NCI-H1105 treated with DMSO at 0.1 percent for 48 hours (cell line): ENCODE measurements at regions not wholly inside any gene's neighbourhood (a gene's known extent, or its start where the extent isn't known, plus 50 kb on each side); places are given as distances from the start of the nearest gene placed in this dataset.
A peak's percentile ranks its signal among the peaks of the same experiment; 100 is the strongest.

ENCODE experiments used
- DNase-seq: peaks from one replicate; lab custom pipeline; 2025; lab: John Stamatoyannopoulos, UW

DNA sequence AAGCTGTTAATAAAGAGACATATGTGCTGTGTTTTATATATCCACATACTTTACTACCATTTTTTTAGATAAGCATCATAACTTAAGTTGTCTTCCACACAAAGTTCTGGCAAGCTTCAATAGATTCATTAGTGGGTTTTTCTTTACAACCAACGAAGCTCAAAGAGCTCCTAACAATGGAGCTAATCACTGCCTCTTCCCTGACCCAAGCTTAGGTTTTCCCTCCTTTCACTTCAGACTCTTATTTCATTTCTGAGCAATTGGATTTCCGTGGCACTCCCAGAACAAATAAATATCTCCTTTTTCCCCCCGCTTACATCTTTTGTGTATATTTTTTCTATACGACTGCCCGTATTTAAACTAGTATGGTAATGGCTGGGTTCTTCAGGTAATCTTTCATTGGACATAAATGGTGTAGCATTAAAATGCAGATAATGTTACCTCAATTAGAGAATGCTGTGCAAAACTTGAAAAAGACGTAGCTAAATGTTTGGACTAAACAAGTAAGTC, 275.5 kb upstream of the TMEM161B start:
- no peak for DNase-seq

DNA sequence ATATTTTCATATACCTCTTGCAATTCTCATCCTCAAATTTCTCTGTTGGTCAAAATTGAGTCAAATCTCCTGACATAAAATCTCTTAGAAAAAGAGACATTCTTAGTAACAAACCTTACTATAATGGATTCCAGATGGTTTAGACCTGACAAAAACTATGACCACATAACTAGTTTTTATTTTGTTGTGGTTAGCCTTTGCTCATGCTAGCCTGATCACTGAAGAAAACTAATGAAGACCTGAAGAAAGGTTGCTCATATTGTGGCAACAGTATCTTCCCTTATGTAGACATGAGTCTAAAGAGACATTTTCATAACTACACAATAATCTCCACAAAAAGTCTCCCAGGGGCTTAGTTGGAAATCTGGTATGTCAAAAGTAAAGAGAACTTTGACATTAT, 274.1 kb upstream of the TMEM161B start:
- DNase-seq = no peak

DNA sequence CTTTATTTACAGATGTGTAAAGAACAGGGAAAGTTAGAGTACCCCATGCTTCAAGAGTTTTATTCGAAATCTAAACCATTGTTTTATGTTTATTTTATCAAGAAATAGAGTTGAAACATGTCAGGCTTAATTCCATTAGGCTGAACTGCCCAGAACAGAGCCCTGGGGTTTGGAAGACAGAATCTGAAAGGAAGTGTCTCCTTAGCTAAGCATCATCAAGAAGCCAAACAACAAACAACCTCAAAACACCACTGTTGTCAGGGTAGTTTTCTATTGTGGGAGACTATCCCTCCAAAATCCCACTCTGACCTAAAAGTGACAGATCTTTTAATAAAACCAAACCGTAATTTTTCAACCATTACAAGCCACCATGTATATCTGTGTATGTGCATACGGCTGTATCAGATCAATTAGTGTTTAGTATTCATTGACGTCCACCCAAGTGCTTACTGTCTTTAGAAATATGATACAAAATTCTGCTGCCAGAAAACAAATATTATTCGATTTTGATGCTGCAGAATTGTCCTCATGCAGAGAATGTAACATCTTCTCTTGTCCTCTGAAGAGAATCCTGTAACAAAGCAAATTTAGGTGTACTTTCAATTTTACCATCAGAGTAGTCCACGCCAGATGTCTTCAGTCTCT, 271.9 kb upstream of the TMEM161B start:
- DNase-seq = no peak

DNA sequence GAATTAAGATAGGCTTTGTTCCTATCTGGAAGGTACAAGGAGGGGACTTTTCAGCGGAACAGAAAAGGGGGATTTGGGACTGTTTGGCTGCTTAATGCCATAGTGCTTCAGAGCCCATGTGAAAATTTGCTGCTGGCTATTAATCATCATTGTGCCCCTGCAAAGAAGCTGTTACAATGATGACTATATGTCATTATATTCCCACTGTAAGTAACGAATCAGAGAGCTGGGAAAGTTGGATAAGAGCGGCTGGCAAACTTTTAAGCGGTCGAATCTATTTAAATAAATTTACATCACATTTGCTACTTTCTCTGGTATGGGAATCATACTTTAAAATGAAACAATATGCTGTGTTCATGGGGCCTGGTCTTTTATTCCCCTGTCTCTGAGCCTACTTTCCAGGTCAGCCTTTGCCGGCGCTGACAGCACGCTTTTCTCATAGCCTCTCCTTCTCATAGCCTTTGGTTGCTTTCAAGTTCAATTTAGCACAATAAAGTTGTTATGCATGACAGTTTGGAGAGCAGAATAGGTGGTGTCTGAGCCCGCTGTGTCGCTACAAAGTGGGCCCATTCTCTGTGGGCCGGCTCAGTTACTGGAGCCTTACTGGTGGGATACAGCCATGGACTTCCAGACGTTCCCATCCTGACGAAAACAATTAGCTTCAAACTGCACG, 271.2 kb upstream of the TMEM161B start:
- no peak for DNase-seq

DNA sequence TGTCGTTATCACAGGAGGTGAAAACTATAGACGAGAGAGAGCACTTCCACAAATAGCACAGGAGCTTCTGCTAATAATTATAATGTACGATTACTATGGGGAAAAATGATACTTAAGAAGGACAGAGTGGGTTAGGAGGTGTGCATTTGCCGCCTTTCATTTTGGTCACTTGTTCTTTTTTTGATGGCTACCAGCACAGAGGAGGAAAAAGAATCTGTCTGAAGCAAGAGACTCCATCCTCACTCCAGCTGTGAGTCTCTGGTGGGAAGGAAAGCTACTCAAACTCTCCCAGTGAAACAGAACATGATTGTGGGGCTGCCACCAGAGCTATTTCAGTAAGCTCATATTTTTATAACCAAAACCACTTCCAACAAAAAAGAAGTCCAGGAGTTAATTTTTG, 270.4 kb upstream of the TMEM161B start:
- no peak for DNase-seq

DNA sequence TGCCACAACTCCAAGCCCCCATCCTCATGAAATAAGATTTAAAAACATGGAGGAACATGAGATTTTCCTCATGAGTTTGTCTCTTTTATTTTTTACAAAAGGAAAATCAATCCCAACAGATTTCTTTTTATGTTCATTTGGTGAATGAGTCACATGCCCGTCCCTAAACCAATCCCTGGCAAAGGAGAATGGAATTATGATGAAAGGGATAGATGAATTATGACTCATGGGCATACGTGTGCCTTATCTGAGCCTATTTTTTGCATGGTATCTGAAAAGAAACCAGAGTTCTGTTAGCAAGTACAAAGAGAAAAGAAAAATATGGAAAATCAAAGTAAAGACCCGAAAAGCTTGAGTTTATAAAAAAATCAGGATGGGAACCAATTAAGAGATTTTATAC, 267.5 kb upstream of the TMEM161B start:
- no peak for DNase-seq

DNA sequence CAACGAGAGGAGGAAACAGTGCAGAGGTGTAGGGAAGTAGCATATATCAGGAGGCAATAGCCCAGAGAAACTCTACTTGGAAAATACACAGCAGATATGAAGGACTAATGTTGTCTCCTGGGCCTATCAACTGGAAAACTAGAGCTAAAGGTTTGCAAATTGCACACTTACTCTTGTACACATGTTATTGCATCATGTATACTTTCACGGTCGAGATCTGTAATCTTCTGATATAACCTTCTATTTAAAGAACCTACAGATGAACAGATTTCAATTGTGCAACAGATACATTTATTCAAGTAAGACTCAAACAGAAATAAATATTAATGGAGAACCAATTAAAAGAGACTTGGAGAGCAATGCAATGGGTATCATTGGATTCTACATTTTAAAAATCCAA, 256.3 kb upstream of the TMEM161B start:
- DNase-seq = no peak

DNA sequence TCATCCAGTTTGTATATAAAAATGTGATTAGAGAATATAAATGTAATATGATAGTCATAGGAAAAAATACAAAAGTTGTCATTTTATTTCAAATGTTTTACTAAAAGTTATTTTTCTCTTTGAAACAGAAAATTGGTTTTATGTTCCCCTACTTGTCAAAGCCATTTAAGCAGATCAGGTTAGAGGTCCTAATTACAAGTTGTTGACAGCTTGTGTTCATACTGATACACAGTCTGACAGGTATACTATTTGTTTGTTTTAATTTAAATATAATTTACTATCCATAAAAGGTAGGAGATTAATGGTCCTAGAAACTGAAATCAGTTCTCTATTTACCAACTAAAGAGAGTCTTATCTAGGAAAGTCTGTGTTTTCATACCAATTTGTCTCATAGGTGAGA, 250.4 kb upstream of the TMEM161B start:
- no peak for DNase-seq

DNA sequence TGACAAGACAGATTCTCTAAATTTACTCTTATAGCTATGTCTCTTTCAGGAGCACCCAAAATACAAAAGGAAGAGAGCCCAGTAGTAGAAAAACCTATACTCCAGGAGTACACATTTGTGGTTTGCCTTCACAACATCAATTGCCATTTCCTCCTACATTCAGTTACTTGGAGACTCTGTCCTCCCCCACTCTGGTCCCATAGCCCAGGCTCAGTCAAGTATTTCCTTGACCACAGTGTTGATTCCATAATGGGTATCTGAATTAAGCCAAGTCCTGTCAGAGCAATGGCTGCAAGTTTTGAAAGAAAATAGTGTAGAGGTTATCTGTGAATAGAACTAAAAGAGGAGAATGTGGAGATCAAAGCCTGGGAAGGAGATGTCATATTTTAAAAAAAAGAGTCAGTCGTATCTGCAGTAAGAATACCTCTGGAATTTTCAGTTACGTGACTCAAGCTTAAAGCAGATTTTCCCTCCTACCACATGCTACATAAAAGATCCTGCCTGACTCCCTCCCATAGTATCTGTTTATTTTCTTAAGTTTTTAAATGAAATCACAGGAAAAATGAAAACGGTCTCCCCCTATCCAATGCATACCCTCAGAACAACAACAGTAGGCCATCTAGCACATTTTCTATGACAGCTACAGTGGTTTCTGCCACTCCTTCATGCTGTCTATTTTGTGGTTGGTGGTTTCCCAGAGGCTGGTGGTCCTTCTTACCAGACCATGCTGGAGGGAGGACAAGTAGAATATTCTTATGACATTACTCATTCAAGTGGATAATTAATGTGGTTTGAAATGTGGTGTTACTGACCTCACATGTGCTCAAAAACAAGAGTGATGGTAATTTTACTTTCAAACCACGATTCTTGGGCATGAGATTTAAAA, 249.7 kb upstream of the TMEM161B start:
- no peak for DNase-seq

DNA sequence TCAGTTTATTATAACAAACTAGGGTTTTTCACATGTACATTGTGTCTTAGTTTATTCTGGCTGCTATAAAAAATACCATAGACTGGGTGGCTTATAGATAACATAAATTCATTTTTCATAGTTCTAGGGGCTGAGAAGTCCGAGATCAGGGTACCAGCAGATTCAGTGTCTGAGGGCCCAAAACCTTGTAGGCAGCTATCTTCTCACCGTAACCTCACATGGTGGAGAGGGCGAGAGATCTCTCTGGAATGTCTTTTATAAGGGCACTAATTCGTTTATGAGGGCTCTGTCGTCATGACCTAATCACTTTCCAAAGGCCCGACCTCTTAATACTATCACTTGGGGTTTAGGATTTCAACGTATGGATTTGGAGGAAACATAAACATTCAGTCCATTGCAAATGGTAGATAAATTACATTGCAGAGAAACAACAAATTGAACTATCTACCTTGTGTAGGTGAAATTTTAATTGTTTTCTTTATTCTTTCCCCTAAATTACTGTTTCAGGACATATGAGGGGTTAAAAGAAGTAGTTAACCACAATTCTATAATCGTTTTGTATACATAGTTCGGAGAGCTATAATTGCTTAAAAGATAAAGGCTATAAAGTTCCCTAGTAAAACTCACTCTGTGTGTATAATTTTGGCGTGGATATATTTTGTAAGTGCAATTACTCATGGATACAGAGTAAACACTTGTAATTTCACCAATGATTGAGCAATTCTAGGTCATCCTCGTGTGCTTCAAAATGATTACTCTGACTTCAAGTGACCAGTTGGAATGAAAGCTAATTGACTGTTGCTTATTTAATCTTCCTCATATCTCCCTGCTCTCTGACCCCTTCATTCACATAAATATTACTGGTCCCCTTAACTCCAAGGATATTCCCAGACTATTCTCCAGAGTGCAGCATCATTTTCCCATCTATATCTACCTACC, 247.5 kb upstream of the TMEM161B start:
- DNase-seq = peak; percentile 53

DNA sequence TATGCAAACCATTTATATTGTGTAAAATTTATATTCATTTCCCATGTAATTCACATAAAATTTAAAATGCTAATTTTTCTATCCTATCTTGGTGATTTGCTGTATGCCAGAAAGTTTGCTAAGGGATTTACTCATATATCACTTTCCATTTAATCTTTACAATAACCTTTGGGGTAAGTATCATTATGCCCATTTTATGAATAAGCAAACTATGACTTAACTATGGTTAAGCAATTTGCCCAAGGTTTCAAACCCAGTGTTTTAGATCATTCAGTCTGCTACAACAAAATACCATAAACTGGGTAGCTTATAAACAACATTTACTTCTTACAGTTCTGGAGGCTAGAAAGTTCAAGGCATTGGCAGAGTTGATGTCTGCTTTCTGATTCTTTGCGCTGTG, 246.4 kb upstream of the TMEM161B start:
- no peak for DNase-seq

DNA sequence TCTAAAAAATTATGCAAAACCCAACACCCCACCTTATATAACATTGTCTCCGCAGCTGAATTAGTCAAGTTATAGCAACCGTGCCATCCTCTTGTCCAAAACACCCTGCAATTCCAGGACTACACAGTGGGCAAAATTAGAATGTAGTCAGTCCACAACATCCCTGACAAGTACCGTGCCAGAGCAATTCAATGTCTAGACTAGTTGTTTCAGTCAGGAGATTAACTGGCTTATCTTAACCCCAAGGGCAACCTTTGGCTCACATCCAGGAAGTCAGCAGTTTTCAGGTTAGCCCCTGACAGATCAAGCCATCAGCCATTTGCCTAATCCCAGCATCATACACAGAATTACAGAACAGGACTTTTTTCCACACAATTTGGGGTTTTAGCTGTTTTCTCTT, 240.8 kb upstream of the TMEM161B start:
- no peak for DNase-seq

DNA sequence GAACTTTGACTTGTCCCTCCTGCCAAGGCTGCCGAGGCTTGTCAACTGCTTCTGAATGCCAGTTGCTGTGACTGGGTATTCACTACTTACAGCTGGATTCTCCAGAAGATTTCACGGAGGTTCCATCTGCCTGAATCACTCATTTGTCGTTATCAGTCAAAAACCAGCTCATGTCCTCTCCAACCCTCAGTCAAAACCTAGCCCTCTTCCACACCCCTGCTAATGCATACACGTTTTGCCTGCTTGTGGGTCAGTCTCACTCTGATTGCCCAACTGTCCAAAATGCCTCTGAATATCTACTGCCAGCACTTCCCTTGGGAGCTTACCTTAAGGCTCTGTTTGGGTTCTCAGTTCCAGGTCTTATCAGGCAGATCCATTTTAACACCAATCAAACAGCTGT, 238.6 kb upstream of the TMEM161B start:
- no peak for DNase-seq

DNA sequence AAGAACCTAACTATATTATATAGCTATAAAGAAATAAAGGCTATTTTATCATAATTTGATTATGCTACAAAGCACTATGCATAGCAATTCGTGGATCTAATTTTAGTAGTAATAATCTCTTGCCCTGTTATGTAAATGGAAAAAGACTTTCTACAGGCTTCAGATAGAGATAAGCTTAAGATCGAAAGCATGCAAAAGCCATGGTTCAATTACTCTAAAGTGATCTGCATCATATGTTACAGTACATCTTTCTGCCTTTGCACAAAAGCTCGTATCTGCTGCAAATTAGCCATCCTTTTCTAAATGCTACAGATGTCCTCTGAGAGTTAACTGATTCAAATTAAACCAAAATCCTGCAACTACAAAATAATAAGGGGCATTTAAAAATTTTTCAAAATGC, 234.8 kb upstream of the TMEM161B start:
- DNase-seq = no peak

DNA sequence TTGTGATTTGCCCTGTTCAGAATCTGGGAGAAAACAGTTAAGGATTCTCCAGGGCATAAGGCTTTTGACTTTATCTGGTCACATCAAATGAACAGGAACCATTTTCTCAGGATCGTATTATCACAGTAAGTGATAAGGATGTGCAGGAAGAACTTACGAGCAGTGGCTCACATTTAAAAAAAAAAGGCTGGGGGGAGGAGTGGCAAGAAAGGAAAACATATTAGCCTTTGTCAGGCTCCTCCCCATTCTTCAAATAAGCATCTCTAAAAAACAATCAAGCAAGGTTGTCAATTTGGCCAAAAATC, 234.3 kb upstream of the TMEM161B start:
- DNase-seq = no peak

DNA sequence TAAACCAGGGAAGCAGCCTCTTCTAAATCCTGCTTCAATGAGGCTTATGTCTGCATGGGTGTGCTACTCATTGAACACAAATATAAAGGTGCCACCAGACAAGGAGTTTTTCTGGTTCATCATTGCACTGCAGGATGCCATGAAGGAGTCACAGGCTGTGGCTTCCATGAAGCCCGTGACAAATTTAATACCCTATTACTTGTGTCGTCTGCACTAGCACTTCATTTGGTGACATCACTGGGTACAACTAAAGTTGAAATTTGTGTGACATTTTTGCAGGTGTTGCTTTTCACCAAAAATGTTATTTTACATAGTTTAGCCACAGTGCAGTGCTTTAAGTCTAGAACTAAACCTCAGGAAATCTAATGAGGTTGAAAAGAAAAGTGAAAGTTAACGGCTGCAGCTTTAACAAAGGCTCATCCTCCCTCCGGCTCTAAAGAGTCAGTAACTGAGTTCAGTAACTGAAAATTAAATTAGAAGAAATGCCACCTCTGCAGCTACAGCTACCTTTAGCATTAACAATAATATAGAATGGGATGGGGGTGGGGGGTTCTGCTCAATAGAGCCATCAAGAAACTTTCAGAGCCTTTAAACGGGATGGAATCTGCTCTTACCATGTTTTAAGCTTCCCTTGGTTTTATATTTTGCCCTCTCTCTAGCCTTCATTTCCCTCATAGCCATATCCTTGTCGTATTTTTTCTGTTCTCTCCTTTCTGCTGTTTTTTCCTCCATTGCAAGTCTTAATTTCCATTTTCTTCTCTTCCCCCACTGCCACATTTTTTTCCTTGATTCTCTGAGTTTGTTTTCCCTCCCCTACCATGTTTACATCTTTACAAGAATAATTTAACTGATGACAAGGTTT, 233.8 kb upstream of the TMEM161B start:
- DNase-seq = no peak

DNA sequence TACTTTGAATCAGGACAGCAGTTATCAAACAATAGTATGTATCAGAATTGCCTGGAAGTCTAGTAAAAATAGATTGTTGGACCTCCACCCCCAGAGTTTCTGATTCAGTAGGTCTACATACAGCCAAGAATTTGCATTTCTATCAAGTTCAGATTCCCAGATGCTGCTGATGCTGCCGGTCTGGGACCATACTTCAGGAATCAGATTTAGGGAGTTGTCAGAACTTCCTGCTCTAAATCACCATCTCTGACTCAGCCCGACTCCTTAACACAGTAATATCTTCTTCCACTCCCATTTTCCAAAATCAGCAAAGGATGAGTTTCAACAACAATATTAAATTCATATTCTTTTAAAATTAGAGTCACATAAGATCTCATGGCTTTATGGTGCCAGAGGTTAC, 227.2 kb upstream of the TMEM161B start:
- DNase-seq = no peak

DNA sequence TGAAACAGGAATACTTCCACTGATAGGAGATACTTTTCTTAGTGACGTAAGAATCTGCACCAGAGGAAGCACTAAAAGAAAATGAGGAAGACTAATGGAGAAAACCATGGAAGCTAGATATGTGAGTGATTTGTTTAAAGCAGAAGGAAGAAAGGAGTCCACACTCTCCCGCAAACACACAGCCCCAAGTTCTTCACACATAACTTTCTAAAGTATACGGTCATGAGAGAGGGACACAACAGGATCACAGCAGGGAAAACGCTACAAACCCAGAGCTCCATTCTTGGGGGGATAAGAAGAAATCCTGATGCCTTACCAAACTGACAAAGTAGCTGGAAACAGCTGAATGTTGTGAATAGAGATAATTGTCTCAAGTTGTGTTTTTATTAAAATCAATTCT, 222.2 kb upstream of the TMEM161B start:
- DNase-seq = no peak

DNA sequence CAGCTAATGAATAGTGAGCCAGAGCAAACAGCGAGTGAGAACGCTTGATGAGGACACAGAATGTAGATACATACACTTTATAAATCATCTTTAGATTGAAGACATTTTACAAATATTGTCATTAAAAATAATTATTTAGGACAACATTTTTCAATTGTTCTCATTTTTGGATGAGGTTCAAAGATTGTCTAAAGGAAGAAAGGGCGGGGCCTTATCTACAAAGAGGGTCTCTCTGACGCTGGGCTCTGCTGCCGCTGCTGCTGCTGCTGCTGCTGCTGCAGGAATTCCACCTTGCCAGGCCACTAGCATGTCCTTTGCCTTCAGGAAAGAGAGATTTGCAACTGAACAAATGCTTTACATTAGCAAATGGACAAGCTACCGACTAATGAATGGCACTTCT, 220.7 kb upstream of the TMEM161B start:
- no peak for DNase-seq

DNA sequence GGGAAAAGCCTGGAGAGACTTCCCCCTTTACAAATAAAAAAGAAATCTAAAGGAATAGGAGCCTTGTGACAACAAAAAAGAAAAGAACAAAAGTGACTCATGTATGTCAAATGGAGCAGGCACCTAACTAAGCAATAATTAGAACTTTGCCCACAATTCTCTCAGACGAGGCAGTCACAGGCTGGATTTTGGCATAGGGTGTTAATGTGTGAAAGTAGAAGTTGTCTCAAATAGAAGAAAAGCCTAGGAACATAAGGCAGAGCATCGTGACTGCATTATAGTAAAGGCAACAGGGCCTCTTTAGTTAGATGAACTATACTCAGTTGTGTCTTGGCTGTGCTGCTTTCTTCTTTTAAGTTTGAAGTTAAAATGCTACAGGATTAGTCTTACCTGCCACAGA, 219.9 kb upstream of the TMEM161B start:
- no peak for DNase-seq

DNA sequence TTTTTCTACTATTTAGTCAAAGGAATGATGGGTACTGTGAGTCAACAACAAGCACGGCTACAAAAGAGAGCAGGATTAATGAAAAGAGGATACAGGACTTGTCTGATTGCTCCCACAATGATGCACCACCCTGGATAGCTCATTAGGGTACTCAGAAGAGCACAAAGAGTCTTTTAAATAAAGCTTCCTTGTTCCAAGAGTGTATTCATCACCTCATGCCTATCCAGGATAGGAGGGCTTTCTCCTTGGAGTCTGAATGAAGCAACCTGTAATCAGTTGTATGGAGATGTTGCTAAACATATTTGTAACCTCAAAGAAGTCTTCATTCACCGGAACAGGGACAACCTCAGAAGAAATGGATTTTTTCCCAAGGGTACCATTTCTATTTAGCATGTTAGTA, 219.5 kb upstream of the TMEM161B start:
- no peak for DNase-seq
